H9 (cell line): ENCODE measurements at regions not wholly inside any gene's neighbourhood (a gene's known extent, or its start where the extent isn't known, plus 50 kb on each side); places are given as distances from the start of the nearest gene placed in this dataset.

Source experiments
- DNase-seq: peaks from one replicate; pipeline ENCODE4 v3.0.0-alpha.2; 2017
- H2AFZ ChIP-seq: one replicate; pipeline ENCODE4 v1.6.1; 2013; ENCODE audit warnings: mild to moderate bottlenecking, low read length, control low read depth, moderate library complexity
- H2AK5ac ChIP-seq: 2 replicates; pipeline ENCODE4 v1.6.1; 2013; ENCODE audit warnings: low read length, control low read depth, mixed read lengths; ENCODE audit not compliant: insufficient read length
- H2BK120ac ChIP-seq: one replicate; pipeline ENCODE4 v1.6.1; 2013; ENCODE audit warnings: low read depth, mild to moderate bottlenecking, low read length, control low read depth, inconsistent platforms; ENCODE audit not compliant: poor library complexity, severe bottlenecking
- H2BK12ac ChIP-seq: 2 replicates; pipeline ENCODE4 v1.6.1; 2013; ENCODE audit warnings: low read length, control low read depth, mixed read lengths, low read depth; ENCODE audit not compliant: insufficient read length
- H2BK15ac ChIP-seq: 2 replicates; pipeline ENCODE4 v1.6.1; 2013; ENCODE audit warnings: low read depth, low read length, control low read depth
- H2BK20ac ChIP-seq: one replicate; pipeline ENCODE4 v1.6.1; 2013; ENCODE audit warnings: low read depth, mild to moderate bottlenecking, low read length, control low read depth, inconsistent platforms; ENCODE audit not compliant: poor library complexity, severe bottlenecking
- H2BK5ac ChIP-seq: 2 replicates; pipeline ENCODE4 v1.6.1; 2013; ENCODE audit warnings: low read length, control low read depth, mixed read lengths; ENCODE audit not compliant: insufficient read length
- H3K14ac ChIP-seq: 2 replicates; pipeline ENCODE4 v1.6.1; 2013; ENCODE audit warnings: low read length, control low read depth; ENCODE audit not compliant: insufficient read depth
- H3K18ac ChIP-seq: 2 replicates; pipeline ENCODE4 v1.6.1; 2013; ENCODE audit warnings: low read depth, mild to moderate bottlenecking, mixed read lengths, low read length, control low read depth; ENCODE audit not compliant: insufficient read length
- H3K23ac ChIP-seq: 2 replicates; pipeline ENCODE4 v1.6.1; 2013; ENCODE audit warnings: low read length, control low read depth, mixed read lengths, low read depth; ENCODE audit not compliant: insufficient read length
- H3K23me2 ChIP-seq: 2 replicates; pipeline ENCODE4 v1.6.1; 2013; ENCODE audit warnings: low read depth, mild to moderate bottlenecking, mixed read lengths, low read length, control low read depth; ENCODE audit not compliant: insufficient read length, poor library complexity, severe bottlenecking
- H3K27ac ChIP-seq: 2 replicates; pipeline ENCODE4 v1.5.1; 2013; ENCODE audit warnings: low read length, control low read depth, mixed read lengths, low read depth; ENCODE audit not compliant: insufficient read length
- H3K27me3 ChIP-seq: 2 replicates; pipeline ENCODE4 v1.6.1; 2013; ENCODE audit warnings: low read length, control low read depth, inconsistent platforms; ENCODE audit not compliant: insufficient read depth
- H3K4ac ChIP-seq: 2 replicates; pipeline ENCODE4 v1.6.1; 2013; ENCODE audit warnings: low read depth, mild to moderate bottlenecking, control low read depth, inconsistent platforms, low read length, moderate library complexity
- H3K4me1 ChIP-seq: 2 replicates; pipeline ENCODE4 v1.6.1; 2013; ENCODE audit warnings: low read length, control low read depth, inconsistent platforms; ENCODE audit not compliant: insufficient read depth
- H3K4me2 ChIP-seq: 2 replicates; pipeline ENCODE4 v1.6.1; 2013; ENCODE audit warnings: low read length, control low read depth, mixed read lengths; ENCODE audit not compliant: insufficient read length, insufficient read depth
- H3K56ac ChIP-seq: 2 replicates; pipeline ENCODE4 v1.6.1; 2013; ENCODE audit warnings: low read depth, mild to moderate bottlenecking, mixed read lengths, low read length, control low read depth; ENCODE audit not compliant: insufficient read length
- H3K79me1 ChIP-seq: 2 replicates; pipeline ENCODE4 v1.6.1; 2013; ENCODE audit warnings: low read depth, mild to moderate bottlenecking, moderate library complexity, low read length, control low read depth, inconsistent platforms; ENCODE audit not compliant: insufficient read depth, poor library complexity, severe bottlenecking
- H3K79me2 ChIP-seq: 2 replicates; pipeline ENCODE4 v1.6.1; 2013; ENCODE audit warnings: low read length, control low read depth, inconsistent platforms; ENCODE audit not compliant: insufficient read depth
- H3K9ac ChIP-seq: 2 replicates; pipeline ENCODE4 v1.6.1; 2013; ENCODE audit warnings: low read length, control low read depth, mixed read lengths; ENCODE audit not compliant: insufficient read length; ENCODE audit errors: extremely low read depth
- H3K9me3 ChIP-seq: one replicate; pipeline ENCODE4 v1.6.1; 2013; ENCODE audit warnings: low read depth, low read length, inconsistent platforms; ENCODE audit not compliant: control insufficient read depth
- H3T11ph ChIP-seq: one replicate; pipeline ENCODE4 v1.6.1; 2013; ENCODE audit warnings: mild to moderate bottlenecking, low read length, control low read depth, inconsistent platforms
- H4K20me1 ChIP-seq: one replicate; pipeline ENCODE4 v1.6.1; 2013; ENCODE audit not compliant: control insufficient read depth, insufficient read length, insufficient read depth
- H4K5ac ChIP-seq: 2 replicates; pipeline ENCODE4 v1.6.1; 2013; ENCODE audit warnings: low read depth, mild to moderate bottlenecking, mixed read lengths, low read length, control low read depth; ENCODE audit not compliant: insufficient read length
- H4K8ac ChIP-seq: replicated peaks from 2 replicates; pipeline ENCODE4 v1.6.1; 2013; ENCODE audit warnings: low read length, control low read depth, mixed read lengths, low read depth; ENCODE audit not compliant: insufficient read length
- H4K91ac ChIP-seq: 2 replicates; pipeline ENCODE4 v1.6.1; 2013; ENCODE audit warnings: low read depth, mild to moderate bottlenecking, moderate library complexity, mixed read lengths, low read length, control low read depth; ENCODE audit not compliant: insufficient read length
- H3K27ac Mint-ChIP-seq, 3 experiments: 2 replicates in 2 of 3; 3 replicates in 1 of 3; pipeline ENCODE4 v1.8.0; 2020 to 2021; ENCODE audit warnings: mixed read lengths in 3 of 3, mild to moderate bottlenecking in 1 of 3, moderate library complexity in 1 of 3
- H3K27me3 Mint-ChIP-seq: 2 replicates; pipeline ENCODE4 v1.8.0; 2021; ENCODE audit warnings: low read depth, mild to moderate bottlenecking, moderate library complexity, mixed read lengths
- H3K36me3 Mint-ChIP-seq, 3 experiments: 2 replicates in 2 of 3; 3 replicates in 1 of 3; pipeline ENCODE4 v1.8.0; 2020 to 2021; ENCODE audit warnings: low read depth in 3 of 3, mixed read lengths in 3 of 3; ENCODE audit not compliant: insufficient read depth in 1 of 3
- H3K4me1 Mint-ChIP-seq, 2 experiments: 2 replicates each; pipeline ENCODE4 v1.8.0; 2020; ENCODE audit warnings: mixed read lengths in 2 of 2
- H3K4me3 Mint-ChIP-seq, 2 experiments: 2 replicates in 1 of 2; 3 replicates in 1 of 2; pipeline ENCODE4 v1.8.0; 2020 to 2021; ENCODE audit warnings: mild to moderate bottlenecking in 2 of 2, mixed read lengths in 2 of 2, moderate library complexity in 1 of 2
- H3K9me3 Mint-ChIP-seq, 2 experiments: 2 replicates in 1 of 2; 3 replicates in 1 of 2; pipeline ENCODE4 v1.8.0; 2020; ENCODE audit warnings: mild to moderate bottlenecking in 2 of 2, mixed read lengths in 2 of 2, moderate library complexity in 1 of 2
- WGBS: extraction: QIAGEN DNeasy Blood & Tissue Kit; methylation state at CpG from one replicate; pipeline ENCODE4 v1.1.7; 2013; ENCODE audit warnings: missing lambda C conversion rate, low lambda C conversion rate, mixed read lengths; ENCODE audit not compliant: insufficient read length; ENCODE audit errors: extremely low coverage; 5-methylcytosine and 5-hydroxymethylcytosine counted together
- TF ChIP-seq, protein P1 (sequence below): fragments of 200-600 bp; sonication (generic); conservative IDR thresholded peaks from 3 replicates; pipeline ENCODE4 v1.8.0; 2021; ENCODE audit warnings: antibody characterized with exemption, mild to moderate bottlenecking

DNA sequence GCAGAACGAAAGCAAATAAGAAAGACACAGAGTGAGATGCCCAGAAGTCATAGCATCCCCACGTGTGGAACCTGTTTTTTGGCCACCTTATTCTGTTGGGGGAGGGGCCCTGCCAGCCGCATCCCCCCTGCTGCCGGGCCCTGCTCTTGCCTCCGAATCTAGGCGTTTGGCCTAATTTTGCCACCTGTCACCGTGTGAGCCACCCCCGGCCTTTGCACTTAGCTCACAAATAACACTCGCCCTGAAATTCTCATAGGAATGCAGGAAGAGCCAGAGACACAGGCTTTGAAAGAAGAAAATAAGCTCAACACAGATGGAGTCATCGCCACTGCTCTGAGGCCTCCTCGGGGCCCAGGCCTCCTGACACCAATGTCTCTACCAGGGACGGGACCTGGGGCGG lies 522.6 kb upstream of the SALL3 start:
- no peak overlapping the region for H2BK12ac ChIP-seq
- H3K79me2 ChIP-seq = no peaks in the 10 kb centered on the region
- H2AK5ac ChIP-seq = no peak overlapping the region
- no peak overlapping the region for H3K56ac ChIP-seq
- TF ChIP-seq, protein P1, sequence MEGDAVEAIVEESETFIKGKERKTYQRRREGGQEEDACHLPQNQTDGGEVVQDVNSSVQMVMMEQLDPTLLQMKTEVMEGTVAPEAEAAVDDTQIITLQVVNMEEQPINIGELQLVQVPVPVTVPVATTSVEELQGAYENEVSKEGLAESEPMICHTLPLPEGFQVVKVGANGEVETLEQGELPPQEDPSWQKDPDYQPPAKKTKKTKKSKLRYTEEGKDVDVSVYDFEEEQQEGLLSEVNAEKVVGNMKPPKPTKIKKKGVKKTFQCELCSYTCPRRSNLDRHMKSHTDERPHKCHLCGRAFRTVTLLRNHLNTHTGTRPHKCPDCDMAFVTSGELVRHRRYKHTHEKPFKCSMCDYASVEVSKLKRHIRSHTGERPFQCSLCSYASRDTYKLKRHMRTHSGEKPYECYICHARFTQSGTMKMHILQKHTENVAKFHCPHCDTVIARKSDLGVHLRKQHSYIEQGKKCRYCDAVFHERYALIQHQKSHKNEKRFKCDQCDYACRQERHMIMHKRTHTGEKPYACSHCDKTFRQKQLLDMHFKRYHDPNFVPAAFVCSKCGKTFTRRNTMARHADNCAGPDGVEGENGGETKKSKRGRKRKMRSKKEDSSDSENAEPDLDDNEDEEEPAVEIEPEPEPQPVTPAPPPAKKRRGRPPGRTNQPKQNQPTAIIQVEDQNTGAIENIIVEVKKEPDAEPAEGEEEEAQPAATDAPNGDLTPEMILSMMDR = no peak
- Mint-ChIP-seq H3K36me3 (no peaks in the 10 kb centered on the region), H3K9me3 (no peaks in the 10 kb centered on the region), H3K27ac (no peak overlapping the region), H3K4me3 (no peak overlapping the region), H3K27me3 (no peaks in the 10 kb centered on the region), H3K4me1 (peaks cover 4% of the 10 kb centered on the region in 2 experiments)
- H3K27me3 ChIP-seq = no peaks in the 10 kb centered on the region
- H4K91ac ChIP-seq = no peak overlapping the region
- no peak overlapping the region for H3K4ac ChIP-seq
- H2BK20ac ChIP-seq = no peak overlapping the region
- no peak overlapping the region for H2BK5ac ChIP-seq
- H2BK120ac ChIP-seq = no peak overlapping the region
- no peak for DNase-seq
- no peak overlapping the region for H3K4me2 ChIP-seq
- H4K8ac ChIP-seq = no peak overlapping the region
- no peak overlapping the region for H3K18ac ChIP-seq
- no peak overlapping the region for H2BK15ac ChIP-seq
- no peaks in the 10 kb centered on the region for H4K20me1 ChIP-seq
- no peak overlapping the region for H4K5ac ChIP-seq
- no peak overlapping the region for H3T11ph ChIP-seq
- H3K4me1 ChIP-seq = no peaks in the 10 kb centered on the region
- no CpG with 5 or more reads among the region's 13 CpGs for WGBS
- no peaks in the 10 kb centered on the region for H3K9me3 ChIP-seq
- no peak overlapping the region for H3K23ac ChIP-seq
- H2AFZ ChIP-seq = no peak overlapping the region
- no peak overlapping the region for H3K9ac ChIP-seq
- no peaks in the 10 kb centered on the region for H3K23me2 ChIP-seq
- no peak overlapping the region for H3K14ac ChIP-seq
- H3K27ac ChIP-seq = no peak overlapping the region
- H3K79me1 ChIP-seq = no peaks in the 10 kb centered on the region
